NT2/D1 (cell line): ENCODE measurements at regions not wholly inside any gene's neighbourhood (a gene's known extent, or its start where the extent isn't known, plus 50 kb on each side); places are given as distances from the start of the nearest gene placed in this dataset.

Source experiments
- SUZ12 ChIP-seq: IDR thresholded peaks from 2 replicates; pipeline ENCODE4 v1.6.1; 2011; ENCODE audit not compliant: insufficient read length, insufficient read depth; ENCODE audit errors: extremely low read depth
- YY1 ChIP-seq: IDR thresholded peaks from 2 replicates; pipeline ENCODE4 v1.6.1; 2011; ENCODE audit not compliant: insufficient read length, insufficient read depth
- ZNF274 ChIP-seq: IDR thresholded peaks from 2 replicates; pipeline ENCODE4 v1.6.1; 2011; ENCODE audit warnings: mild to moderate bottlenecking, low read depth, low read length

DNA sequence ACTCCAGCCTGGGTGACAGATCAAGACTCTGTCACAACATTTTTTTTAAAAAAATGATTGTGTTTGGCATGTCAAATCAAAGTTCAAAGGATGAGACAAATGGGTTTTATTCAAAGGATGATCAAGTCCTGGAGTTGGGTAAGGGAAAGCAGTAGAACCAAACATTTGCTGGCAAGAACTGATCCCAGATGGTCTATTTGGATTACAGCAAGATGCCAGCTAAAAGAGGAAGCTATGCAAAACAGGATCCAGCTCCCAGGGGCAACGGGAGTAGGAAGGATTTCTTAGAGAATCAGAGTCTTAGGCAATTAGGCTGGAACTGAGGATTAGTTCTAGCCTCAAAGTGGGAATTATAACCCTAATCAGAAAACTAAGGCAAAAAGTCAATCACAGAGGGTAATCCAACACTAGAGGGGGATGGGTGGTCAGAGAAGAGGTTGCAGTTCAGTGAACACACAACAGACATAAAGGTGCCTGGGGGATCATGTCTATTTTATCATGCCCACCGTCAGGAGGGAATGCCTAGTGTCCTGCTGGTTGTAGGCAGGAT lies 133.0 kb upstream of the PLS3 start:
- TF ChIP-seq YY1 (no peak), ZNF274 (no peak), SUZ12 (no peak)
